Stimulated activated CD4-positive, alpha-beta T cell treated with anti-CD3 and anti-CD28 coated beads, Interleukin-12 subunit alpha, Interleukin-12 subunit beta, amount 100 ng/mL, for 48 hours (primary cell): ENCODE measurements at regions not wholly inside any gene's neighbourhood (a gene's known extent, or its start where the extent isn't known, plus 50 kb on each side); places are given as distances from the start of the nearest gene placed in this dataset.

Source experiments
- DNase-seq, 3 donors: peaks; one replicate each; pipeline ENCODE4 v3.0.0-alpha.2; 2020; ENCODE audit warnings: low read depth in 2 of 3, low spot score in 1 of 3

GRCh38 chr15:46701346-46701745 is 1016.0 kb upstream of the SEMA6D start:
- no peak for DNase-seq

- DNase-seq = no peak
These were observed 1015.4 kb upstream of the SEMA6D start for GRCh38 chr15:46701896-46702295.

- DNase-seq = no peak
These were observed 1014.1 kb upstream of the SEMA6D start for GRCh38 chr15:46703020-46703861.

- DNase-seq = no peak
These were observed 1013.3 kb upstream of the SEMA6D start for GRCh38 chr15:46703871-46704637.

- DNase-seq = no peak
These were observed 1009.9 kb upstream of the SEMA6D start for GRCh38 chr15:46707452-46707851.

GRCh38 chr15:46708226-46708625 is 1009.1 kb upstream of the SEMA6D start:
- DNase-seq = no peak

GRCh38 chr15:46709460-46710083 is 1007.7 kb upstream of the SEMA6D start:
- DNase-seq = no peak

GRCh38 chr15:46710401-46710960 is 1006.8 kb upstream of the SEMA6D start:
- no peak for DNase-seq

- no peak for DNase-seq
These were observed 1004.3 kb upstream of the SEMA6D start for GRCh38 chr15:46713045-46713444.

GRCh38 chr15:46714950-46715349 is 1002.4 kb upstream of the SEMA6D start:
- no peak for DNase-seq

GRCh38 chr15:46723308-46723707 is 994.0 kb upstream of the SEMA6D start:
- no peak for DNase-seq

- DNase-seq = no peak
These were observed 985.2 kb upstream of the SEMA6D start for GRCh38 chr15:46732060-46732459.

GRCh38 chr15:46735115-46735514 is 982.2 kb upstream of the SEMA6D start:
- no peak for DNase-seq

- DNase-seq = no peak
These were observed 966.0 kb upstream of the SEMA6D start for GRCh38 chr15:46751303-46751702.

GRCh38 chr15:46753946-46754345 is 963.4 kb upstream of the SEMA6D start:
- no peak for DNase-seq

GRCh38 chr15:46763091-46763490 is 954.2 kb upstream of the SEMA6D start:
- no peak for DNase-seq

GRCh38 chr15:46764851-46765250 is 952.5 kb upstream of the SEMA6D start:
- no peak for DNase-seq

- DNase-seq = no peak
These were observed 951.3 kb upstream of the SEMA6D start for GRCh38 chr15:46766021-46766420.

- no peak for DNase-seq
These were observed 949.0 kb upstream of the SEMA6D start for GRCh38 chr15:46768287-46768686.

GRCh38 chr15:46773016-46773415 is 944.3 kb upstream of the SEMA6D start:
- DNase-seq = no peak

GRCh38 chr15:46778876-46779275 is 938.4 kb upstream of the SEMA6D start:
- no peak for DNase-seq
